ENCODE measurements at regions not wholly inside any gene's neighbourhood (a gene's known extent, or its start where the extent isn't known, plus 50 kb on each side); places are given as distances from the start of the nearest gene placed in this dataset.
A peak's percentile ranks its signal among the peaks of the same experiment; 100 is the strongest.

- no peak overlapping the region for H2AK5ac ChIP-seq (ENCODE audit: low read length)
- H3K79me1 ChIP-seq (ENCODE audit: low read length), result no peaks in the 10 kb centered on the region
- H4K8ac ChIP-seq (ENCODE audit: low read depth, low read length), result no peak overlapping the region
- peak; percentile 89 for DNase-seq
- no CpG with 5 or more reads among the region's 2 CpGs for WGBS (ENCODE audit: extremely low coverage, insufficient coverage, low lambda C conversion rate)
- H3K4me2 ChIP-seq (ENCODE audit: low read length), result no peak overlapping the region
- H2BK15ac ChIP-seq (replicated peaks; ENCODE audit: low read depth), result no peak overlapping the region
- no peaks in the 10 kb centered on the region for H3K79me2 ChIP-seq (ENCODE audit: control insufficient read depth, insufficient read depth, low read length)
- no peak overlapping the region for H3K56ac ChIP-seq (ENCODE audit: low read length)
- no peak overlapping the region for H3K18ac ChIP-seq (ENCODE audit: low read length)
- no peak overlapping the region for H2BK5ac ChIP-seq (ENCODE audit: low read length)
- H4K5ac ChIP-seq (ENCODE audit: low read length), result no peak overlapping the region
- H2BK120ac ChIP-seq (ENCODE audit: low read depth, low read length), result no peak overlapping the region
- no peak overlapping the region for H3K4me3 ChIP-seq (ENCODE audit: low read length)
- H3K23ac ChIP-seq (ENCODE audit: low read length), result no peak overlapping the region
- no peak overlapping the region for H3K27ac ChIP-seq (ENCODE audit: low read depth, low read length)
- no peak overlapping the region for H3K9ac ChIP-seq (ENCODE audit: low read length)
- H3K27me3 ChIP-seq (ENCODE audit: insufficient read depth, low read length, poor library complexity), result no peaks in the 10 kb centered on the region
- H3K4me1 ChIP-seq (ENCODE audit: control insufficient read depth, low read depth, low read length), result peaks cover 2% of the 10 kb centered on the region
- H3K36me3 ChIP-seq (ENCODE audit: control insufficient read depth, insufficient read depth, low read length), result no peaks in the 10 kb centered on the region
- H3K4ac ChIP-seq (ENCODE audit: low read depth, low read length), result no peak overlapping the region
Measured at GRCh38 chr12:87230441-87230840, 798.8 kb downstream of the C12orf50 start.

DNA sequence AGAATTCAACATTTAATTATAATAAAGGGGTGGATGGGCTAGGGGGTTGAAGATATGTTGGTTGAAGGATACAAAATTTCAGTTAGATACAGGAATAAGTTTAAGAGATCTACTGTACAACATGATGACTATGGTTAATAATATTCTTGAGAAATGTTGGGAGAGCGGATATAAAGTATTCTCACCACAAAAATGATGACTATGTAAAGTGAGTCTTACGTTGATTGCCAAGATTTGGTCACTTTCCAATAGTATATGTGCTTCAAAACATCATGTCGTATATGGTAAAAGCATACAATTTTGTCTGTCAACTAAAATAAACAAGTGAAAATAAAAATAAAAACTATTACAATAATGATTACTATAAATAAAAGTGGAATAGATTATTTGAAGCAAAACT, 802.0 kb downstream of the C12orf50 start:
- Histone ChIP-seq H3K4me1 (ENCODE audit: control insufficient read depth, low read depth, low read length) (peaks cover 2% of the 10 kb centered on the region), H3K9ac (ENCODE audit: low read length) (no peak overlapping the region), H3K79me2 (ENCODE audit: control insufficient read depth, insufficient read depth, low read length) (no peaks in the 10 kb centered on the region), H3K27ac (ENCODE audit: low read depth, low read length) (no peak overlapping the region), H4K8ac (ENCODE audit: low read depth, low read length) (no peak overlapping the region), H2BK5ac (ENCODE audit: low read length) (no peak overlapping the region), H3K23ac (ENCODE audit: low read length) (no peak overlapping the region), H3K4me2 (ENCODE audit: low read length) (no peak overlapping the region), H3K4me3 (ENCODE audit: low read length) (no peak overlapping the region), H4K5ac (ENCODE audit: low read length) (no peak overlapping the region), H3K36me3 (ENCODE audit: control insufficient read depth, insufficient read depth, low read length) (no peaks in the 10 kb centered on the region), H3K4ac (ENCODE audit: low read depth, low read length) (no peak overlapping the region), H2BK120ac (ENCODE audit: low read depth, low read length) (no peak overlapping the region), H3K18ac (ENCODE audit: low read length) (no peak overlapping the region), H3K27me3 (ENCODE audit: insufficient read depth, low read length, poor library complexity) (no peaks in the 10 kb centered on the region), H2AK5ac (ENCODE audit: low read length) (no peak overlapping the region), H3K56ac (ENCODE audit: low read length) (no peak overlapping the region), H3K79me1 (ENCODE audit: low read length) (no peaks in the 10 kb centered on the region), H2BK15ac (replicated peaks; ENCODE audit: low read depth) (no peak overlapping the region)
- no CpG with 5 or more reads among the region's 3 CpGs for WGBS (ENCODE audit: extremely low coverage, insufficient coverage, low lambda C conversion rate)
- no peak for DNase-seq

DNA sequence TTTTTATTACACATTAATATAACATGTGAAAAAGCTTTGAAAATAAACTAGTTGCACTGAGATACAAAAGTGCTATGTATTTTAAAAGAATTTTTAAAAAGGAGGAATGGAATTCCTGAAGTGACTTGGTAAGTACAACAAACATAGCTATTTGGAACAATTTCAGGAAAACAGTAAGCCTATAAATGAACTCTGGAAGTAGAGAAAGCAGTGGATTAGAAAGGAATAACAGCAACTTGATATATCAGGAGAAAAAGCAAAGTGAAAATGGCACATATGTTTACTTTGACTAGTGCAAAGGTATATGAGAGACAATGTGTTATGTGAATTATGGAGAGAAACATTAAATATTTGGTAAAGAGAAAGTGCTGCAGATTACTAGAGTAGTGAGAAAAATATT, 811.7 kb downstream of the C12orf50 start:
- no peak overlapping the region for H3K27ac ChIP-seq (ENCODE audit: low read depth, low read length)
- H3K4ac ChIP-seq (ENCODE audit: low read depth, low read length), result no peak overlapping the region
- no peak overlapping the region for H3K9ac ChIP-seq (ENCODE audit: low read length)
- H3K27me3 ChIP-seq (ENCODE audit: insufficient read depth, low read length, poor library complexity), result no peaks in the 10 kb centered on the region
- H3K79me2 ChIP-seq (ENCODE audit: control insufficient read depth, insufficient read depth, low read length), result no peaks in the 10 kb centered on the region
- H3K56ac ChIP-seq (ENCODE audit: low read length), result no peak overlapping the region
- H2AK5ac ChIP-seq (ENCODE audit: low read length), result no peak overlapping the region
- no peak overlapping the region for H4K5ac ChIP-seq (ENCODE audit: low read length)
- H4K8ac ChIP-seq (ENCODE audit: low read depth, low read length), result no peak overlapping the region
- H3K18ac ChIP-seq (ENCODE audit: low read length), result no peak overlapping the region
- H3K4me3 ChIP-seq (ENCODE audit: low read length), result no peak overlapping the region
- no peaks in the 10 kb centered on the region for H3K79me1 ChIP-seq (ENCODE audit: low read length)
- H3K4me2 ChIP-seq (ENCODE audit: low read length), result no peak overlapping the region
- no peak overlapping the region for H2BK5ac ChIP-seq (ENCODE audit: low read length)
- H3K23ac ChIP-seq (ENCODE audit: low read length), result no peak overlapping the region
- DNase-seq, result no peak
- H2BK15ac ChIP-seq (replicated peaks; ENCODE audit: low read depth), result no peak overlapping the region
- H2BK120ac ChIP-seq (ENCODE audit: low read depth, low read length), result no peak overlapping the region
- no peaks in the 10 kb centered on the region for H3K36me3 ChIP-seq (ENCODE audit: control insufficient read depth, insufficient read depth, low read length)
- H3K4me1 ChIP-seq (ENCODE audit: control insufficient read depth, low read depth, low read length), result no peaks in the 10 kb centered on the region

GRCh38 chr12:87216436-87216835, 812.8 kb downstream of the C12orf50 start:
- H3K4me1 ChIP-seq (ENCODE audit: control insufficient read depth, low read depth, low read length), result no peaks in the 10 kb centered on the region
- no peaks in the 10 kb centered on the region for H3K79me2 ChIP-seq (ENCODE audit: control insufficient read depth, insufficient read depth, low read length)
- no peak overlapping the region for H3K4me2 ChIP-seq (ENCODE audit: low read length)
- no peak overlapping the region for H2BK5ac ChIP-seq (ENCODE audit: low read length)
- DNase-seq, result no peak
- no peak overlapping the region for H3K56ac ChIP-seq (ENCODE audit: low read length)
- no peak overlapping the region for H4K5ac ChIP-seq (ENCODE audit: low read length)
- no peak overlapping the region for H3K27ac ChIP-seq (ENCODE audit: low read depth, low read length)
- H3K9ac ChIP-seq (ENCODE audit: low read length), result no peak overlapping the region
- no peak overlapping the region for H3K18ac ChIP-seq (ENCODE audit: low read length)
- H2BK120ac ChIP-seq (ENCODE audit: low read depth, low read length), result no peak overlapping the region
- H3K36me3 ChIP-seq (ENCODE audit: control insufficient read depth, insufficient read depth, low read length), result no peaks in the 10 kb centered on the region
- H3K23ac ChIP-seq (ENCODE audit: low read length), result no peak overlapping the region
- no peak overlapping the region for H4K8ac ChIP-seq (ENCODE audit: low read depth, low read length)
- no peak overlapping the region for H2BK15ac ChIP-seq (replicated peaks; ENCODE audit: low read depth)
- no peaks in the 10 kb centered on the region for H3K27me3 ChIP-seq (ENCODE audit: insufficient read depth, low read length, poor library complexity)
- H3K79me1 ChIP-seq (ENCODE audit: low read length), result no peaks in the 10 kb centered on the region
- no peak overlapping the region for H3K4ac ChIP-seq (ENCODE audit: low read depth, low read length)
- no peak overlapping the region for H3K4me3 ChIP-seq (ENCODE audit: low read length)
- no peak overlapping the region for H2AK5ac ChIP-seq (ENCODE audit: low read length)
- no CpG with 5 or more reads among the region's 4 CpGs for WGBS (ENCODE audit: extremely low coverage, insufficient coverage, low lambda C conversion rate)

DNA sequence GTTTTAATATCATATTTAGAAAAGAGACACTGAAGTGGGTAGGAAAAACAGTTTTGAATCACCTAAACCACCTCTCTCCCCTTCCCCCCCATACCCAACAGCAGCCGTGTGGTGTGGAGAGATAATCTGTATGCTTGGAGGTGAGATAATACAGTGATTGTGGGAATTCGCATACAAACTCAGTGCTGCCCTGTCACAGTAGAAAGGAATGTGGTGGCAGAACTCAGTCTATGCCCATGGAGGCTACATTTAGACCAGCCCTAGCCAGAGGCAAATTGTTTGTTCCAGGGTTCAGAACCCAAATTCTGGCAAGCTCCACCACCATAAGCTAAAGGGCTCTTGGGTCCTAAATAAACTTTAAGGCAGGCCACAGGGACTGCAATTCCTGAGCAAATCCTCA, 827.0 kb downstream of the C12orf50 start:
- peak overlapping the region; percentile 40 for H3K56ac ChIP-seq (ENCODE audit: low read length)
- peak; percentile 65 for DNase-seq
- H3K9ac ChIP-seq (ENCODE audit: low read length), result no peak overlapping the region
- no peak overlapping the region for H2BK120ac ChIP-seq (ENCODE audit: low read depth, low read length)
- H4K5ac ChIP-seq (ENCODE audit: low read length), result no peak overlapping the region
- no peak overlapping the region for H3K4me3 ChIP-seq (ENCODE audit: low read length)
- no peak overlapping the region for H3K27ac ChIP-seq (ENCODE audit: low read depth, low read length)
- no peak overlapping the region for H4K8ac ChIP-seq (ENCODE audit: low read depth, low read length)
- no peaks in the 10 kb centered on the region for H3K79me1 ChIP-seq (ENCODE audit: low read length)
- no CpG with 5 or more reads among the region's 2 CpGs for WGBS (ENCODE audit: extremely low coverage, insufficient coverage, low lambda C conversion rate)
- peak overlapping the region; percentile 8 for H2AK5ac ChIP-seq (ENCODE audit: low read length)
- H3K4me2 ChIP-seq (ENCODE audit: low read length), result no peak overlapping the region
- peak overlapping the region; percentile 24 for H2BK5ac ChIP-seq (ENCODE audit: low read length)
- H3K27me3 ChIP-seq (ENCODE audit: insufficient read depth, low read length, poor library complexity), result no peaks in the 10 kb centered on the region
- no peaks in the 10 kb centered on the region for H3K79me2 ChIP-seq (ENCODE audit: control insufficient read depth, insufficient read depth, low read length)
- no peaks in the 10 kb centered on the region for H3K36me3 ChIP-seq (ENCODE audit: control insufficient read depth, insufficient read depth, low read length)
- H3K4ac ChIP-seq (ENCODE audit: low read depth, low read length), result no peak overlapping the region
- no peak overlapping the region for H3K18ac ChIP-seq (ENCODE audit: low read length)
- H2BK15ac ChIP-seq (replicated peaks; ENCODE audit: low read depth), result no peak overlapping the region
- no peak overlapping the region for H3K23ac ChIP-seq (ENCODE audit: low read length)
- H3K4me1 ChIP-seq (ENCODE audit: control insufficient read depth, low read depth, low read length), result peaks cover 6% of the 10 kb centered on the region

GRCh38 chr12:87201598-87201997, 827.6 kb downstream of the C12orf50 start:
- Histone ChIP-seq H3K36me3 (ENCODE audit: control insufficient read depth, insufficient read depth, low read length) (no peaks in the 10 kb centered on the region), H3K4me2 (ENCODE audit: low read length) (no peak overlapping the region), H3K79me1 (ENCODE audit: low read length) (no peaks in the 10 kb centered on the region), H3K79me2 (ENCODE audit: control insufficient read depth, insufficient read depth, low read length) (no peaks in the 10 kb centered on the region), H3K9ac (ENCODE audit: low read length) (no peak overlapping the region), H3K56ac (ENCODE audit: low read length) (no peak overlapping the region), H4K8ac (ENCODE audit: low read depth, low read length) (no peak overlapping the region), H3K18ac (ENCODE audit: low read length) (no peak overlapping the region), H2BK15ac (replicated peaks; ENCODE audit: low read depth) (no peak overlapping the region), H2AK5ac (ENCODE audit: low read length) (no peak overlapping the region), H4K5ac (ENCODE audit: low read length) (no peak overlapping the region), H3K23ac (ENCODE audit: low read length) (no peak overlapping the region), H3K4me1 (ENCODE audit: control insufficient read depth, low read depth, low read length) (peaks cover 6% of the 10 kb centered on the region), H3K4ac (ENCODE audit: low read depth, low read length) (no peak overlapping the region), H3K27ac (ENCODE audit: low read depth, low read length) (no peak overlapping the region), H2BK5ac (ENCODE audit: low read length) (no peak overlapping the region), H2BK120ac (ENCODE audit: low read depth, low read length) (no peak overlapping the region), H3K4me3 (ENCODE audit: low read length) (no peak overlapping the region), H3K27me3 (ENCODE audit: insufficient read depth, low read length, poor library complexity) (no peaks in the 10 kb centered on the region)
- DNase-seq, result peak; percentile 3

All from mesendoderm (in vitro differentiated cells).